H1 (cell line): ENCODE measurements at regions not wholly inside any gene's neighbourhood (a gene's known extent, or its start where the extent isn't known, plus 50 kb on each side); places are given as distances from the start of the nearest gene placed in this dataset.

Source experiments
- CTBP2 ChIP-seq: IDR thresholded peaks from 2 replicates; pipeline ENCODE4 v1.7.0; 2011; ENCODE audit warnings: borderline replicate concordance, mild to moderate bottlenecking, moderate library complexity, mixed read lengths, low read length; ENCODE audit not compliant: insufficient read depth, insufficient read length
- POLR2A ChIP-seq, 2 experiments: IDR thresholded peaks; 1 replicate in 1 of 2; 2 replicates in 1 of 2; pipeline ENCODE4 v1.6.1; 2011; ENCODE audit warnings: low read depth in 2 of 2, low read length in 2 of 2, mild to moderate bottlenecking in 2 of 2; ENCODE audit errors: control extremely low read depth in 1 of 2
- POU5F1 ChIP-seq: IDR thresholded peaks from 2 replicates; pipeline ENCODE4 v1.6.1; 2011; ENCODE audit warnings: low read depth, mild to moderate bottlenecking, low read length, moderate library complexity
- SP4 ChIP-seq: IDR thresholded peaks from 2 replicates; pipeline ENCODE4 v1.6.1; 2012; ENCODE audit warnings: low read length, inconsistent platforms
- TEAD4 ChIP-seq: IDR thresholded peaks from 2 replicates; pipeline ENCODE4 v1.6.1; 2012; ENCODE audit warnings: low read depth, low read length, inconsistent platforms, mixed read lengths

- TF ChIP-seq SP4 = no peak
- no peak for TF ChIP-seq POU5F1
- TF ChIP-seq POLR2A (IDR thresholded peaks at IDR 0.05; ENCODE audit: control extremely low read depth in 1 of 2, low read depth in 2 of 2, low read length in 2 of 2) = no peak
- no peak for TF ChIP-seq TEAD4
- no peak for TF ChIP-seq CTBP2
Measured at GRCh38 chr12:105843561-105843960, 295.2 kb downstream of the NUAK1 start (continued).
